Rectal smooth muscle tissue (tissue), 1 donor: ENCODE measurements at regions not wholly inside any gene's neighbourhood (a gene's known extent, or its start where the extent isn't known, plus 50 kb on each side); places are given as distances from the start of the nearest gene placed in this dataset.
"Not testable (repeated sequence)": the region's sequence is repeated elsewhere in the genome, so short reads cannot be mapped to it uniquely, and the experiment has no call there.

Source experiments
- H3K27ac ChIP-seq: one replicate; pipeline ENCODE4 v1.7.0; 2013; ENCODE audit warnings: low read depth, low read length, inconsistent platforms
- H3K27me3 ChIP-seq: one replicate; pipeline ENCODE4 v1.7.0; 2013; ENCODE audit warnings: low read length; ENCODE audit not compliant: control insufficient read depth, insufficient read depth
- H3K36me3 ChIP-seq: one replicate; pipeline ENCODE4 v1.7.0; 2013; ENCODE audit warnings: low read length; ENCODE audit not compliant: control insufficient read depth, insufficient read depth
- H3K4me1 ChIP-seq: one replicate; pipeline ENCODE4 v1.7.0; 2013; ENCODE audit warnings: low read length; ENCODE audit not compliant: control insufficient read depth, insufficient read depth
- H3K4me3 ChIP-seq: one replicate; pipeline ENCODE4 v1.7.0; 2013; ENCODE audit warnings: low read length
- H3K9ac ChIP-seq: one replicate; pipeline ENCODE4 v1.7.0; 2013; ENCODE audit warnings: low read length

DNA sequence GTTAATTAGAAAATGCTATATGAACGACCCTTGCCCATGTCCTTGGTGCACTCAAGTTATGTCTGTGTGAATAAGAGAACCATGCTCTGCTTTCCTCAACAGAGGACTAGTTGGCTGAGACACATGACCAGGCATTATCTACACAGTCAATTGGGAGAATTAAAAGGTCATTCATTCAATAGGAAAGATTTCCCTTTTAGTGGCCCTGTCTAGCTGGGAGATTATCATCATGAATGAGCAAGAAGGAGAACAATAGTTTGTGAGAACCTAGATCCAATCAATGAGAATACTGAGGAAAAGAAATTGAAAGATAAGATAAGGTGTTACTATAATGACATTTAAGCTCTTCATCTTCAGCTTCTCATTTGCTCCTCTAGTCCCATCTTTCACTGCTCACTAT, 1033.4 kb upstream of the LCORL start:
- Histone ChIP-seq H3K4me1 (no peaks in the 10 kb centered on the region), H3K27ac (no peak overlapping the region), H3K9ac (no peak overlapping the region), H3K36me3 (no peaks in the 10 kb centered on the region), H3K27me3 (no peaks in the 10 kb centered on the region), H3K4me3 (no peak overlapping the region)

DNA sequence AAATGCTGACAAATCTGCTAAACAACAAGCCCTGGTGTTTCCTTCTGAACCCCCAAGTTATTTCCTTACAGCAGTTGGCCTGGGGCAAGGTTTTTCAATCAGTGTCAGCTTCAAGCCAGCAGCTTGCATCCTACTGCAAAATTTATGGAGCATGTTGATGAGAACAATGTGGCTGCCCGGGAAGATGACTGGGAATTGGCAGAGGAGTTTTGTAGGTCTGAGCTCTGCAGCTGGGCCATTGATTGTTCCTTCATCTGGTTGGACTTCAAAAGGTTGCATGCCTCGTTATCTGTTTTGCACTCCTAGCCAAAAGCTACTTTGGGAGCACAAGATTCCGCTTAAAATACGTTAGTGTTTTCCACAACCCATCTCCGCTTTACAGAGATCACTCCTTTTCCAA, 1030.3 kb upstream of the LCORL start:
- no peak overlapping the region for H3K9ac ChIP-seq
- H3K4me1 ChIP-seq = no peaks in the 10 kb centered on the region
- H3K27me3 ChIP-seq = no peaks in the 10 kb centered on the region
- H3K27ac ChIP-seq = no peak overlapping the region
- H3K4me3 ChIP-seq = no peak overlapping the region
- H3K36me3 ChIP-seq = no peaks in the 10 kb centered on the region

DNA sequence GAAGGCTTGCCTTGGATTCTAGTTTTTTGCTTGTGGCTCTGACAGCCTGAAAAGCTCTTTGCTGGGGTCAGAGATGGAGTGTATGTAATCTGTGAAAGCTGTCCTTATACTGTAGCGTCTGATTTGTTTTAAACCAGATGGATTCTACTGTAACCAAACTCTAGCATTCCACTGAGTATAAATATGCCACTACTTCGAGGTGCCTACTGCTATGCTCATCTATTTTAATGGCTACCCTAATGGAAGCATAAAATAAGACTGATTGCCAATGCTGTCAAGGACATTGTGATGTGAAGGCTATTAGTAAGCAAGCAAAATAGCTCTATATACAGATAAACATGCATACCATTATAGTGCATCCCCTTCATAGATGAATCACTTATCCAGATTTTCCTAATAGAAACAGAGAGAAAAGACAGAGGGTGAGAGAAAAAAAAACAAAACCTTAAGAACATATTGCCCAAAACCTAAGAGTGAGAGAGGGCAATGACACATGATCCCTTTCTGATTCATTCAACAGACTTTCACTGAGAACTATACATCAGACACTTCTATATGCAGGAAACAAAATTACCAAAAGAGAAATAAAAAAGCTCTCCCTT, 1025.8 kb upstream of the LCORL start:
- Histone ChIP-seq H3K27ac (no peak overlapping the region), H3K4me1 (no peaks in the 10 kb centered on the region), H3K27me3 (no peaks in the 10 kb centered on the region)

DNA sequence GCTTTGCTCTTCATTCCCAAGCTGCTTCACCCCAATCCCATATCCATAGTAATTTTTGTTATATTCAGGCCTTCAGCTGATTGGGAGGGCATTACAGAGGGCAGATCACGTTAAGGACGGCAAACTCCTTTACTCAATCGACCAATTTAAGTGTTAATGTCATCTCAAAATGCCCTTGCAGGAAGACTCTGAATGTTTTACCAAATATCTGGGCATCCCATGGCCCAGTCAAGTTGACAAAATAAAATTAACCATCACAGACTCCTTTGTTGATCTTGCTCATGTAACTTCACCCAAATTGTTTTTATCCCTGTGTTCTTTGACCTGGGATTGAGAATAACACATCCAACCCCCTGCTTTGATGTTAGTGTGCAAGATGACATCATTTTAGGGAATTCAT, 1018.3 kb upstream of the LCORL start:
- Histone ChIP-seq H3K9ac (no peak overlapping the region), H3K4me3 (no peak overlapping the region), H3K4me1 (no peaks in the 10 kb centered on the region), H3K36me3 (no peaks in the 10 kb centered on the region), H3K27ac (no peak overlapping the region), H3K27me3 (no peaks in the 10 kb centered on the region)

More for the DNA sequence above, 1025.8 kb upstream of the LCORL start:
- no peaks in the 10 kb centered on the region for H3K36me3 ChIP-seq
- H3K9ac ChIP-seq = no peak overlapping the region
- no peak overlapping the region for H3K4me3 ChIP-seq

DNA sequence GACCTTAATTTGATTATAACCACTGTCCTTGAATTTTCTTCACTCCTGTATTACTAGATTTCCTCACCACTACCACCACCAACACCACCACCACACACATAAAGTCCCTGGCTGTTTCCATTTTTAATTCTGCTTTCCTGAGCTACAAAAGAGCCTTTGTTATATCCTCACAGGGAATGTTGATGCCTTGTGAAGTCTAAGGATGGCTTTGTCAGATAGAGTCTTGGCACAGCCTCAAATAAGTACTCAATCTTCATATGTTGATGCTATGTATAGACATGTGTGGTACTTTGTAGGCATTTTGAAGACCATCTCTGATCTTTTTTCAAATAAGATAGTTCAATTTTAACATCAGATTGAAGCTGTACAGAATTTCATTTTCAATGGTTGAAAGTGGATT, 1016.7 kb upstream of the LCORL start:
- no peak overlapping the region for H3K9ac ChIP-seq
- no peaks in the 10 kb centered on the region for H3K27me3 ChIP-seq
- no peaks in the 10 kb centered on the region for H3K36me3 ChIP-seq
- H3K27ac ChIP-seq = no peak overlapping the region
- H3K4me3 ChIP-seq = no peak overlapping the region
- H3K4me1 ChIP-seq = no peaks in the 10 kb centered on the region

DNA sequence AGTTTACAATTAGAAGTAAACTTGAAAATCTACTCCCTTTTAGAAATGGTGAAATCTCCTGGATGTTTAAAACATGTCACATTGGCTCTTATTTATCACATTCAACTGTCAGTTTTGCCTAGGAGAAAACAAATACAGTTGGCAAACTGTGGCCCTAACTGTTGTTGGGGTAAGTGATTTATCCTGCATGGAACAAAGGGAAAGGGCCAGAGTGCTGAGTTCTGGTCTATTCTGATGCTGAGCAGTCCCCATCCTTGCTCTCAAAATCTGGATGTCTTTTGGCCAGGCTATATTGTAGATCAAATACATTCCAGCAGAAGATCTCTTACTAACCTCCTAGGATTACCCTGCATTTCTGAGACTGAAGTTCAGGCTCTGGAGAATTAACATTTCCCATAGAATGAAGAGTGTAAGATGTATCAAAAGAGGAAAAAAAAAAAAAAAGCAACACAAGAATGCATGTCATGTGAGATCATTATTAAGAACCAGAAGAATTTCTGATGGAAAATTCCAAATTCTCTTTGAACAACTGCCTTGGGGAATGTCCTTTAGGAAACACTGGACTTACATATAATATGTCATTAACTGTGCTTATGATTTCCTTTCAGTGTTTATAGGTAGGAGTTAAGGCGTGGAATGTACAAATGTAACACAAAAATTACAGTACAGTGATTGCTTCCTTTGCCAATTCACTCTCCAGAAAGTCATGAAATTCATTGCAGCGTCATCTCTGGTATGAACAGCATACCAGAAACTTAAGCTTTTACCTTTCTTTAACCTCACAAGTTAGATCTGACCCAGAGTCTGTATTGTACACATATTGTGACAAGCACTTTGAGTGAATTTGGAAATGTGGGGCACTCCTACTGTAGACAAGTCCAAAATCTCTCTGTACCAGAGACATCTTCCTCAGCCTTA, 1012.5 kb upstream of the LCORL start:
- Histone ChIP-seq H3K36me3 (no peaks in the 10 kb centered on the region), H3K27me3 (no peaks in the 10 kb centered on the region), H3K4me1 (no peaks in the 10 kb centered on the region), H3K4me3 (no peak overlapping the region), H3K9ac (no peak overlapping the region), H3K27ac (no peak overlapping the region)

DNA sequence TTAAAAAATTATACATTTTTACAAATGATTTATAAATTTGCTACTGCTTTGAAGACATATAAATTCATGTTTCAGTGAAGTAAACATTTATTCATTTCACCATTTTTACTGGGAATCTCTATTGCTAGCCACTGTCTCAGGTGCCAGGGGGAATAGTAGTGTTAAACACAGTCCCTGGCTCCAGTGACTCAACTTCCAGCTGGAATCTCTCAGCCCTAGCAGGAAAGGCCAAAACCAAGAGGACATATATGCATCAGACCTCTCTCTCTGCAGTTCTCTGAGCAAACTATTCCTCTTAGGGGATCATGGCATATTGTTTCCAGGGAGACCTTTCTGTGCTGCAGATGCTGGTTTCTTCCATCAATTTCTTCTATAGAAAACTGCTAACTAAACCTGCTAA, 1009.0 kb upstream of the LCORL start:
- H3K4me3 ChIP-seq = no peak overlapping the region
- no peaks in the 10 kb centered on the region for H3K36me3 ChIP-seq
- no peak overlapping the region for H3K9ac ChIP-seq
- H3K4me1 ChIP-seq = no peaks in the 10 kb centered on the region
- no peak overlapping the region for H3K27ac ChIP-seq
- H3K27me3 ChIP-seq = no peaks in the 10 kb centered on the region

DNA sequence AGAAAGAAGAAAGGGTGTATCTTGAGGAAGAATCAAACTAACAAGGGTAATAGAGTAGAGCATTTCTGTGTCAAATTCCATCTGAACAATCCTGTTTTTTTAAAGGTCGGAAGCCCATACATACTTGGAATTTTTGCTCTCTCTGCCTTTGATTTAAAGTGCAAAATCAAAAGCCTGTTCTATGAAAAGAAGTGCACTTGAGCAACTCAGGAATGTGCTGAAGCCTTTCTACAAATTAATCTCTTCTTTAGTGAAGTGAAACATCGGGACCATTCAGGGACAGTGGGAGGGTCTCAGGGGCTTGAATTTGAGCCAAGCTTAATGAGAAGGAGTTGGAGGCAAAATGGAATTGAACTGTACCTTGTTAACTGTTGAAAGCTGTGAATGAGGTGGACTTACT, 1008.5 kb upstream of the LCORL start:
- H3K9ac ChIP-seq = no peak overlapping the region
- H3K36me3 ChIP-seq = no peaks in the 10 kb centered on the region
- H3K4me1 ChIP-seq = no peaks in the 10 kb centered on the region
- no peak overlapping the region for H3K27ac ChIP-seq
- no peaks in the 10 kb centered on the region for H3K27me3 ChIP-seq
- no peak overlapping the region for H3K4me3 ChIP-seq

DNA sequence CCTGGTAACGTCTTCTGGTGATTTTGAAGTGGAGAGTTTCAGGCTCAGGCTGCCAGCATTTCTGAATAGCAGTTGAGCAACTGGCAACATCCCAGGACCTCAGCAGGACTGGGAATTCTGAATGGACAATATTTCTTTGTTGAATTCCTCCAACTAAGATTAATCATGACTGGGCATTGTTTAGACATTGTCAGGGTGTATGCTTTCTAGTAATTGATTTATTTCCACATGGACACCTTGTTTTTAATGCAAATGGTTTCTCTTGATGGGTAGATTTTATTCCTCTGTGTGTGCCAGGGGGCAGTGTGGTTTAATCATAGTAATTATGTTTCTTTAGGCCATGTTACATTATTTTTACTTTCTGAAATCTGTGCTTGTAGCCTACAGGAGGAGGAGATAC, 1004.7 kb upstream of the LCORL start:
- no peak overlapping the region for H3K4me3 ChIP-seq
- H3K4me1 ChIP-seq = no peaks in the 10 kb centered on the region

DNA sequence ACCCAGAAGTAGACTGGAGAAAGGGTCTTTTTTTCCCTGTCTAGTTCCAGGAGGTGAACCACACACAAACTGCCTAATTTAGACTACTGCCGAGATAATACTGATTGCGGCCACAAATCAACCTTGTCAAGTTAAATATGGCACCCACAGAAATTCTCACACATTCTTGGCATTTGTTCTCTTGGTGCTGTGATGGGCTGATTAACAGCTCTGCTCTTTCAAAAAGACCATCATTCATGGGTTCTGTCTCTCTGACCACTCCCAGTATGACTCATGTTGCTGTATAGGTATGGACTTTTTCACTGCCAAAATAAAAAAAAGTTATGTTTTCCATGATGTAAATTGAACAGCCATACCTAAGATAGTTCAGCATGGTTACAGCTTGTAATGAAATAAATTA, 1003.5 kb upstream of the LCORL start:
- Histone ChIP-seq H3K36me3 (no peaks in the 10 kb centered on the region), H3K9ac (no peak overlapping the region), H3K4me3 (no peak overlapping the region), H3K27me3 (no peaks in the 10 kb centered on the region), H3K27ac (no peak overlapping the region), H3K4me1 (no peaks in the 10 kb centered on the region)

More for the DNA sequence above, 1004.7 kb upstream of the LCORL start:
- Histone ChIP-seq H3K27me3 (no peaks in the 10 kb centered on the region), H3K36me3 (no peaks in the 10 kb centered on the region), H3K27ac (no peak overlapping the region), H3K9ac (no peak overlapping the region)

DNA sequence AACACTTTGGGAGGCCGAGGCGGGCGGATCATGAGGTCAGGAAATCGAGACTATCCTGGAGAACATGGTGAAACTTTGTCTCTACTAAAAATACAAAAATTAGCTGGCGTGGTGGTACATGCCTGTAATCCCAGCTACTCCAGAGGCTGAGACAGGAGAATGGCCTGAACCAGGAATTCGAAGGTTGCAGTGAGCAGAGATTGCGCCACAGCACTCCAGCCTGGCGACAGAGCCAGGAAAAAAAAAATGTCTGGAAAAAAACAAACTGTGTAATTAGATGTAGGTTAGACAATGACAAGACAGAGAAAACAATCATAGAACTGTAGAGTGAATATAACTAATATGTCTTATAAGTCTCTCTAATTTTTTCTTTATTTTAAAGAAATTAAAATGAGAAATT, 1002.5 kb upstream of the LCORL start:
- Histone ChIP-seq H3K4me3 (no peak overlapping the region), H3K4me1 (no peaks in the 10 kb centered on the region), H3K27me3 (no peaks in the 10 kb centered on the region), H3K27ac (no peak overlapping the region), H3K9ac (no peak overlapping the region), H3K36me3 (no peaks in the 10 kb centered on the region)

DNA sequence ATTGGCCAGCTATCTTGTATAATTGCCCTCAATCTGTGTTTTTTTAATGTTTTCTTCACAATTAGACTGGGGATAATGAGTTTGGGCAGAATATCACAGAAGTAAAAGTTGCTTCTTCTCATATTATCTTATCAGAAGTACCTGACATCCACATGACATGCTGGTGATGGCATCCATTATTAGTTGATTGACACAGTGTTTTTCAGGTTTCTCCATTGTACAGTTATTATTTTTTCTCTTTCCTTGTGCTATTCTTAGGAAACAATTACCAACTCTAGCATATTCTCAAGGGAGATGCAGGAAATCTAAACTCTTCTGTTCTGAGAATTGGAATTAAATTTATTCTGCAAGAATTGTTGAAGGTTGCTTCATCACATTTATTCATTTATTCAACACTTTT, 1000.1 kb upstream of the LCORL start:
- Histone ChIP-seq H3K27me3 (no peaks in the 10 kb centered on the region), H3K4me3 (no peak overlapping the region), H3K36me3 (no peaks in the 10 kb centered on the region), H3K9ac (no peak overlapping the region), H3K27ac (no peak overlapping the region), H3K4me1 (no peaks in the 10 kb centered on the region)

DNA sequence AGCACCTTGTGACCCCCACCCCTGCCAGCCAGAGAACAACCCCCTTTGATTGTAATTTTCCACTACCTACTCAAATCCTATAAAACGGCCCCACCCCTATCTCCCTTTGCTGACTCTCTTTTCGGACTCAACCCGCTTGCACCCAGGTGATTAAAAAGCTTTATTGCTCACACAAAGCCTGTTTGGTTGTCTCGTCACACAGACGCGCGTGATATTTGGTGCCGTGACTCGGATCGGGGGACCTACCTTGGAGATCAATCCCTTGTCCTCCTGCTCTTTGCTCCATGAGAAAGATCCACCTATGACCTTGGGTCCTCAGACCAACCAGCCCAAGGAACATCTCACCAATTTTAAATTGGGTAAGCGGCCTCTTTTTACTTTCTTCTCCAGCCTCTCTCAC, 995.0 kb upstream of the LCORL start:
- H3K4me3 ChIP-seq, H3K9ac ChIP-seq, H3K27me3 ChIP-seq, H3K27ac ChIP-seq, H3K4me1 ChIP-seq, H3K36me3 ChIP-seq: not testable (repeated sequence)
